ENCODE measurements at regions not wholly inside any gene's neighbourhood (a gene's known extent, or its start where the extent isn't known, plus 50 kb on each side); places are given as distances from the start of the nearest gene placed in this dataset.

- TF ChIP-seq, protein P1, sequence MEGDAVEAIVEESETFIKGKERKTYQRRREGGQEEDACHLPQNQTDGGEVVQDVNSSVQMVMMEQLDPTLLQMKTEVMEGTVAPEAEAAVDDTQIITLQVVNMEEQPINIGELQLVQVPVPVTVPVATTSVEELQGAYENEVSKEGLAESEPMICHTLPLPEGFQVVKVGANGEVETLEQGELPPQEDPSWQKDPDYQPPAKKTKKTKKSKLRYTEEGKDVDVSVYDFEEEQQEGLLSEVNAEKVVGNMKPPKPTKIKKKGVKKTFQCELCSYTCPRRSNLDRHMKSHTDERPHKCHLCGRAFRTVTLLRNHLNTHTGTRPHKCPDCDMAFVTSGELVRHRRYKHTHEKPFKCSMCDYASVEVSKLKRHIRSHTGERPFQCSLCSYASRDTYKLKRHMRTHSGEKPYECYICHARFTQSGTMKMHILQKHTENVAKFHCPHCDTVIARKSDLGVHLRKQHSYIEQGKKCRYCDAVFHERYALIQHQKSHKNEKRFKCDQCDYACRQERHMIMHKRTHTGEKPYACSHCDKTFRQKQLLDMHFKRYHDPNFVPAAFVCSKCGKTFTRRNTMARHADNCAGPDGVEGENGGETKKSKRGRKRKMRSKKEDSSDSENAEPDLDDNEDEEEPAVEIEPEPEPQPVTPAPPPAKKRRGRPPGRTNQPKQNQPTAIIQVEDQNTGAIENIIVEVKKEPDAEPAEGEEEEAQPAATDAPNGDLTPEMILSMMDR (IDR thresholded peaks at IDR 0.05; ENCODE audit: insufficient read depth, low read depth, low read length, missing control alignments): no peak
- DNase-seq (ENCODE audit: low read depth): no peak
- no peak overlapping the region for H3K4me3 ChIP-seq (ENCODE audit: low read depth, low read length)
These were observed 200.9 kb downstream of the CDC14C start for GRCh38 chr7:49125246-49125645.

GRCh38 chr7:49127359-49127913 lies 203.1 kb downstream of the CDC14C start:
- DNase-seq (ENCODE audit: low read depth): no peak
- no peak overlapping the region for H3K4me3 ChIP-seq (ENCODE audit: low read depth, low read length)
- TF ChIP-seq, protein P1 (IDR thresholded peaks at IDR 0.05; ENCODE audit: insufficient read depth, low read depth, low read length, missing control alignments): no peak

- DNase-seq (ENCODE audit: low read depth): no peak
- no peak overlapping the region for H3K4me3 ChIP-seq (ENCODE audit: low read depth, low read length)
- TF ChIP-seq, protein P1 (IDR thresholded peaks at IDR 0.05; ENCODE audit: insufficient read depth, low read depth, low read length, missing control alignments): no peak
These were observed 213.6 kb downstream of the CDC14C start for GRCh38 chr7:49137978-49138377.

- DNase-seq (ENCODE audit: low read depth): no peak
- TF ChIP-seq, protein P1 (IDR thresholded peaks at IDR 0.05; ENCODE audit: insufficient read depth, low read depth, low read length, missing control alignments): no peak
- no peak overlapping the region for H3K4me3 ChIP-seq (ENCODE audit: low read depth, low read length)
These were observed 226.1 kb downstream of the CDC14C start for GRCh38 chr7:49150486-49150885.

GRCh38 chr7:49151146-49151545 lies 226.8 kb downstream of the CDC14C start:
- no peak for DNase-seq (ENCODE audit: low read depth)
- no peak overlapping the region for H3K4me3 ChIP-seq (ENCODE audit: low read depth, low read length)
- TF ChIP-seq, protein P1 (IDR thresholded peaks at IDR 0.05; ENCODE audit: insufficient read depth, low read depth, low read length, missing control alignments): no peak

- no peak overlapping the region for H3K4me3 ChIP-seq (ENCODE audit: low read depth, low read length)
- no peak for DNase-seq (ENCODE audit: low read depth)
- TF ChIP-seq, protein P1 (IDR thresholded peaks at IDR 0.05; ENCODE audit: insufficient read depth, low read depth, low read length, missing control alignments): no peak
These were observed 234.0 kb downstream of the CDC14C start for GRCh38 chr7:49158321-49158720.

DNA sequence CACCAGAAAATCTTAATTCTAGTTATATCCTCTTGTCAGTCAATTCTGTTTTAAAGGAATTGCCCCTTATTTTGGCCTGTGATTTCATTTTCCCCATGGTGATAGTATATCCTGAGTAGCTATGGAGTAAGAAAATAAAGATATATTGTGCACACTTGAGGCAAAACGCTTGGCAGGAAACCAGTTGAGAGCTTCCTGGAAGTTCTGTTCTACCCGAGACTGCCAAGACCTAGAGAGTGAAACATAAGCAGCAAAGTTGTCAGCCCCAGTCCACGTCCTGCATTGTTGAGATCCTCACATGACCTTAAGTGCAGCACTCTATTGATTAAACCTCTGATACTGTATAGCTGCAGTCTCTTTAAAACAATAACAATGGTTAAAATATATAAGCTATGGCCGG lies 235.2 kb downstream of the CDC14C start:
- no peak overlapping the region for H3K4me3 ChIP-seq (ENCODE audit: low read depth, low read length)
- TF ChIP-seq, protein P1 (IDR thresholded peaks at IDR 0.05; ENCODE audit: insufficient read depth, low read depth, low read length, missing control alignments): no peak
- DNase-seq (ENCODE audit: low read depth): no peak

All from GM12865 (cell line).